Astrocyte (in vitro differentiated cells and primary cell): ENCODE measurements at regions not wholly inside any gene's neighbourhood (a gene's known extent, or its start where the extent isn't known, plus 50 kb on each side); places are given as distances from the start of the nearest gene placed in this dataset.

Experiments
- DNase-seq: peaks from one replicate; pipeline ENCODE4 v3.0.0-alpha.2; 2010; ENCODE audit warnings: low read depth
- FAIRE-seq: peaks from 2 replicates; lab custom pipeline; 2011; peaks lifted over from hg19 to GRCh38; lab: Jason Lieb, UNC
- H2AFZ ChIP-seq: 2 replicates; pipeline ENCODE4 v1.6.0; 2012; ENCODE audit warnings: low read depth, low read length, inconsistent platforms
- H3K27ac ChIP-seq: 2 replicates; pipeline ENCODE4 v1.5.1; 2011; ENCODE audit warnings: low read depth, low read length, inconsistent platforms
- H3K27me3 ChIP-seq: 2 replicates; pipeline ENCODE4 v1.6.0; 2011; ENCODE audit warnings: low read length, inconsistent platforms; ENCODE audit not compliant: insufficient read depth
- H3K36me3 ChIP-seq: 2 replicates; pipeline ENCODE4 v1.5.1; 2011; ENCODE audit warnings: low read length, inconsistent platforms; ENCODE audit not compliant: insufficient read depth
- H3K4me1 ChIP-seq: 2 replicates; pipeline ENCODE4 v1.5.1; 2011; ENCODE audit warnings: low read length, inconsistent platforms; ENCODE audit not compliant: insufficient read depth
- H3K4me2 ChIP-seq: 2 replicates; pipeline ENCODE4 v1.6.0; 2012; ENCODE audit warnings: low read length, inconsistent platforms
- H3K4me3 ChIP-seq: 2 replicates; pipeline ENCODE4 v1.5.1; 2011; ENCODE audit warnings: low read depth, mild to moderate bottlenecking, low read length, inconsistent platforms; ENCODE audit not compliant: insufficient read depth
- H3K79me2 ChIP-seq: 2 replicates; pipeline ENCODE4 v1.6.0; 2012; ENCODE audit warnings: mild to moderate bottlenecking, low read length, inconsistent platforms; ENCODE audit not compliant: insufficient read depth
- H3K9ac ChIP-seq: 2 replicates; pipeline ENCODE4 v1.6.0; 2012; ENCODE audit warnings: mild to moderate bottlenecking, low read length, inconsistent platforms
- H3K9me3 ChIP-seq: 2 replicates; pipeline ENCODE4 v1.5.1; 2012; ENCODE audit warnings: low read depth, mild to moderate bottlenecking, low read length, inconsistent platforms; ENCODE audit not compliant: insufficient read depth
- H4K20me1 ChIP-seq: 2 replicates; pipeline ENCODE4 v1.6.0; 2012; ENCODE audit warnings: low read length, inconsistent platforms; ENCODE audit not compliant: insufficient read depth
- H3K27ac Mint-ChIP-seq: one replicate; pipeline ENCODE4 v1.8.0; 2021; ENCODE audit warnings: mild to moderate bottlenecking, mixed read lengths; ENCODE audit not compliant: unreplicated experiment
- H3K27me3 Mint-ChIP-seq: one replicate; pipeline ENCODE4 v1.8.0; 2021; ENCODE audit warnings: low read depth, mixed read lengths; ENCODE audit not compliant: unreplicated experiment
- H3K36me3 Mint-ChIP-seq: one replicate; pipeline ENCODE4 v1.8.0; 2021; ENCODE audit warnings: low read depth, mixed read lengths; ENCODE audit not compliant: unreplicated experiment
- H3K4me1 Mint-ChIP-seq: one replicate; pipeline ENCODE4 v1.8.0; 2021; ENCODE audit warnings: low read depth, mixed read lengths; ENCODE audit not compliant: unreplicated experiment
- H3K4me3 Mint-ChIP-seq: one replicate; pipeline ENCODE4 v1.8.0; 2021; ENCODE audit warnings: mild to moderate bottlenecking, moderate library complexity, mixed read lengths; ENCODE audit not compliant: unreplicated experiment
- H3K9me3 Mint-ChIP-seq: one replicate; pipeline ENCODE4 v1.8.0; 2021; ENCODE audit warnings: mild to moderate bottlenecking, mixed read lengths; ENCODE audit not compliant: unreplicated experiment
- CTCF ChIP-seq: IDR thresholded peaks from 2 replicates; pipeline ENCODE4 v1.5.1; 2011; ENCODE audit warnings: low read depth, mild to moderate bottlenecking, inconsistent platforms, low read length, moderate library complexity; ENCODE audit not compliant: insufficient read depth
- EZH2 ChIP-seq: IDR thresholded peaks from 2 replicates; pipeline ENCODE4 v1.6.1; 2012; ENCODE audit warnings: mild to moderate bottlenecking, low read length, inconsistent platforms; ENCODE audit not compliant: insufficient read depth

DNA sequence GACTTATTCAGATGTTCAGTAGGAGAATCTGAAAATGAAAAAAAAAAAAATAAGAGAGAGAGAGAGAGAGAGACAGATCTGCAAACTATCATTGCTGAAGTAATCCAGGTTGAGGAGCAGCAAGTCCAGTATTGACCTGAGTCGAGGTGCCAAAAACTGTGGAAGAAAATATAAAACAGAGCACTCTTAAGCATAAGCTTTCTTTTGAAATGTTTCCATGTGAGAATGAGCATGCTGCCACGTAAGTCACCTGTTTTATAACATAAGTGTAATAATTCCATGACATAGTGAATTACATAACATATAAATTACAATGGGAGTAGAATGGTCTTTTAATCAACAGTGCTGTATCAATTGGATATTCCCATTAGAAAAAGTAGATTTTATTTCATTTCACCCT, 218.2 kb downstream of the BCHE start:
- DNase-seq (no peak), FAIRE-seq (no peak)
- Histone ChIP-seq H3K27ac (no peak overlapping the region), H3K9ac (no peak overlapping the region), H3K4me2 (no peak overlapping the region), H3K27me3 (no peaks in the 10 kb centered on the region), H4K20me1 (no peaks in the 10 kb centered on the region), H3K9me3 (no peaks in the 10 kb centered on the region), H3K36me3 (no peaks in the 10 kb centered on the region), H3K79me2 (no peaks in the 10 kb centered on the region), H3K4me1 (no peaks in the 10 kb centered on the region), H3K4me3 (no peak overlapping the region), H2AFZ (no peak overlapping the region)
- H3K27me3 Mint-ChIP-seq, result no peaks in the 10 kb centered on the region
- no peak for TF ChIP-seq CTCF
- TF ChIP-seq EZH2, result no peak
- H3K4me1 Mint-ChIP-seq, result no peaks in the 10 kb centered on the region
- H3K27ac Mint-ChIP-seq, result no peak overlapping the region
- H3K36me3 Mint-ChIP-seq, result no peaks in the 10 kb centered on the region
- peaks cover 15% of the 10 kb centered on the region for H3K9me3 Mint-ChIP-seq
- H3K4me3 Mint-ChIP-seq, result no peak overlapping the region

- Mint-ChIP-seq H3K36me3 (no peaks in the 10 kb centered on the region), H3K4me3 (no peak overlapping the region), H3K27me3 (no peaks in the 10 kb centered on the region), H3K9me3 (peaks cover 8% of the 10 kb centered on the region), H3K4me1 (no peaks in the 10 kb centered on the region), H3K27ac (no peak overlapping the region)
- no peaks in the 10 kb centered on the region for H4K20me1 ChIP-seq
- H3K9me3 ChIP-seq, result no peaks in the 10 kb centered on the region
- no peaks in the 10 kb centered on the region for H3K36me3 ChIP-seq
- H3K79me2 ChIP-seq, result no peaks in the 10 kb centered on the region
- H3K9ac ChIP-seq, result no peak overlapping the region
- H2AFZ ChIP-seq, result no peak overlapping the region
- H3K27me3 ChIP-seq, result no peaks in the 10 kb centered on the region
- no peak overlapping the region for H3K27ac ChIP-seq
- H3K4me3 ChIP-seq, result no peak overlapping the region
- TF ChIP-seq EZH2 (no peak), CTCF (no peak)
- no peaks in the 10 kb centered on the region for H3K4me1 ChIP-seq
- H3K4me2 ChIP-seq, result no peak overlapping the region
- FAIRE-seq (no peak), DNase-seq (no peak)
Measured at GRCh38 chr3:165617134-165617533, 220.1 kb downstream of the BCHE start.

- H3K36me3 Mint-ChIP-seq, result no peaks in the 10 kb centered on the region
- H3K4me1 Mint-ChIP-seq, result no peaks in the 10 kb centered on the region
- FAIRE-seq (no peak), DNase-seq (no peak)
- no peaks in the 10 kb centered on the region for H3K79me2 ChIP-seq
- H3K27me3 Mint-ChIP-seq, result no peaks in the 10 kb centered on the region
- no peak for TF ChIP-seq EZH2
- no peak for TF ChIP-seq CTCF
- H3K36me3 ChIP-seq, result no peaks in the 10 kb centered on the region
- H3K9ac ChIP-seq, result no peak overlapping the region
- no peak overlapping the region for H3K4me3 ChIP-seq
- no peak overlapping the region for H3K4me2 ChIP-seq
- H3K4me1 ChIP-seq, result no peaks in the 10 kb centered on the region
- H3K9me3 Mint-ChIP-seq, result no peaks in the 10 kb centered on the region
- H3K27me3 ChIP-seq, result no peaks in the 10 kb centered on the region
- no peak overlapping the region for H3K27ac Mint-ChIP-seq
- no peaks in the 10 kb centered on the region for H3K9me3 ChIP-seq
- H4K20me1 ChIP-seq, result no peaks in the 10 kb centered on the region
- H3K4me3 Mint-ChIP-seq, result no peak overlapping the region
- no peak overlapping the region for H2AFZ ChIP-seq
- H3K27ac ChIP-seq, result no peak overlapping the region
Measured at GRCh38 chr3:165614337-165614736, 222.9 kb downstream of the BCHE start.
